SH-SY5Y (cell line): ENCODE measurements at regions not wholly inside any gene's neighbourhood (a gene's known extent, or its start where the extent isn't known, plus 50 kb on each side); places are given as distances from the start of the nearest gene placed in this dataset.

Source experiments
- GATA2 ChIP-seq: IDR thresholded peaks from 2 replicates; pipeline ENCODE4 v1.6.1; 2011; ENCODE audit warnings: mild to moderate bottlenecking, low read depth, low read length
- GATA3 ChIP-seq: IDR thresholded peaks from 2 replicates; pipeline ENCODE4 v1.6.1; 2011; ENCODE audit warnings: low read depth, mild to moderate bottlenecking, low read length, moderate library complexity

DNA sequence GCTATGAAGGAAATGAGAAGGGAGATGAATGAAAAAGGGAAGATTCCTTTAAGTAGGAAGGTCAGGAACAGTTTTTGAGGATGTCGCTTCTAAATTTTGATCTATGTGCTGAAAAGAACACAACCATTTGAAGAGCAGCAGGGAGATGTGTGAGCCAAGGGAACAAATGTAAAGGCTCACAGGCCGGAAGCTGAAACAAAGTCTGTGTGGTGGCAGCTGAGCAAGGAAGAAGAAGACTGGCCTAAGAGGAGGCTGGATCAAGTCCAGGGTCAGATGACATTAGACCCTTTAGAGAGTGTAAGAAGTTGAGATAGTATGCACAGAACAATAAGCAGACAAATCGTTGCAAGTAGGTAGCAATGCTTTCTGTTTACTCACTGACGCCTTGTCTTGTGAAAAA lies 1631.4 kb upstream of the TENM4 start:
- TF ChIP-seq GATA2 (no peak), GATA3 (no peak)
